ENCODE measurements at regions not wholly inside any gene's neighbourhood (a gene's known extent, or its start where the extent isn't known, plus 50 kb on each side); places are given as distances from the start of the nearest gene placed in this dataset.
"Not testable (repeated sequence)": the region's sequence is repeated elsewhere in the genome, so short reads cannot be mapped to it uniquely, and the experiment has no call there.

GRCh38 chr1:96522927-96523326 lies 198.7 kb upstream of the PTBP2 start:
- DNase-seq, result no peak

DNA sequence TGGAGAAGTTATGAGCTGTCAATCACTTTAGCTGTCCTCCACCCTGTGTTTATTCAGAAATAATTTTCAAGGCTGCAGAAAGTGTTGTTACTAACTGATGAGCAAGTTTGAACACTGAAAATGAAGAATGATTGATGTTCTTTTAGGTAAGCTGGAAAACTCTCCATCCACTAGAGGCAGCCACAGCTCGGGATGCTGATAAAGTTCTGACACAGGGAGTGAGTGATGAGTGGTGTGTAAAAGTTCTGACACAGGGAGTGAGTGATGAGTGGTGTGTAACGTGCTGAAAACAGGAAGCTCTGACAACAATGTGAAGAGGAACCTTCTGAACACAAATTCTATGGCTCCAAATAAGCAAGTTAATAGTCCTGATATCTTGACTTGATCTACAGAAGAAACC lies 197.5 kb upstream of the PTBP2 start:
- DNase-seq, result no peak

- DNase-seq, result no peak
Observed at GRCh38 chr1:96525657-96526557, 195.7 kb upstream of the PTBP2 start.

GRCh38 chr1:96528672-96529071 lies 192.9 kb upstream of the PTBP2 start:
- not testable (repeated sequence) for DNase-seq

DNA sequence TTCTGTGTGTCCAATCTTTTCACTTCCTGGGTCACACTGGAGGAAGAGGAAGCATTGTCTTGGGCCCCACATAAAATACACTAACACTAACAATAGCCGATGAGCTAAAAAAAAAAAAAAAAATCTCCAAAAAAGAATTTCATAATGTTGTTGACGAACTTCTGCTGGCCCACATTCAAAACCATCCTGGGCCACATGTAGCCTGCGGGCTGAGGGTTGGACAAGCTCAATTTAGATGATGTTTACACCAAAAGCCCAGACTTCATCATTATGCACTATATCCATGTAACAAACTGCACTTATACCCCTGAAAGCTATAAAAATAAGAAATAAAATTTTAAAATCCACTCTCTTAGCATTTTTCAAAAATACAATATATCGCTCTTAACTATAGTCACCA lies 187.8 kb upstream of the PTBP2 start:
- DNase-seq, result no peak

DNA sequence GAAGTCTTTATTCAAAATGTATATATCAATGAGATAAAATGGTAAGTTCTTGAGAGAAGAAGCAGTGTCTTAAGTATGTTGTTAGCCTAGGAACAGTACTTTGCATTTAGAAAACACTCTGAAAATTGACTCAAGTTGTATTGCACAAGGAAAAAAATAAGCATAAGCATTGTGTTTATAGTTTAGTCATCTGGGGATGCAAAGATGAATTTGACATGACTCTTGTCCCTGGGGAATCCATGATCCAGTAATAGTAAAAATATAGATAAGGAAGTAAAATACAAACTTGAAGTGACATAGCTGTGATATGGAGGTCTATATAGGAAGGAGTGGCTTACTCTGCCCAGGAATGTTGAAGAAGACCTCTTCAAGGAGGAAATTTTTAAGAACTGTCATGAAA lies 185.0 kb upstream of the PTBP2 start:
- no peak for DNase-seq

DNA sequence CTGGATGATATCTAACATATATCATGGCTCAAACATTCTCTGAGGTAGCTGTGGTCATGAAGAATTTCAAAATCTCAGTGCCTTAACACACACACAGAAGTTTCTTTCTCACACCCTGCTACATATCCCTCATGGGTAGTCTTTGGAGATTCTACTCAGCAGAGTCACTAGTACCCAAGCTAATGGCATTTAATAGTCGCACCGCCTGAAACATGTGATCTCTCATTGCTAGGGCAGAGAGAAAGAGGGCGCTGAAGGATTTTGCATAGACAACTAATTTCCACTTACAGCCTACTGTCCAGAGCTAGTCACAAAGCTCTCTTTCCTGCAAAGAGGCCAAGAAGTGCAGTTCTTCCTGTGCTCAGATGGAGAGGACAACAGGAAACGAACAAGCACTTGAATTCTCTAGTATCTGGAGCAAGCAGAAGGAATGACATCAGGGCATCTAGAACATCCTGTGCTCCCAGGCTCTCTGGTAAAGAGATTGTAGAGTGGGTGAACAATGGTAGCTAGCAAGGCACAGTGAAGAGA lies 183.4 kb upstream of the PTBP2 start:
- no peak for DNase-seq

GRCh38 chr1:96538883-96539282 lies 182.7 kb upstream of the PTBP2 start:
- no peak for DNase-seq

GRCh38 chr1:96541491-96541890 lies 180.1 kb upstream of the PTBP2 start:
- DNase-seq, result no peak

DNA sequence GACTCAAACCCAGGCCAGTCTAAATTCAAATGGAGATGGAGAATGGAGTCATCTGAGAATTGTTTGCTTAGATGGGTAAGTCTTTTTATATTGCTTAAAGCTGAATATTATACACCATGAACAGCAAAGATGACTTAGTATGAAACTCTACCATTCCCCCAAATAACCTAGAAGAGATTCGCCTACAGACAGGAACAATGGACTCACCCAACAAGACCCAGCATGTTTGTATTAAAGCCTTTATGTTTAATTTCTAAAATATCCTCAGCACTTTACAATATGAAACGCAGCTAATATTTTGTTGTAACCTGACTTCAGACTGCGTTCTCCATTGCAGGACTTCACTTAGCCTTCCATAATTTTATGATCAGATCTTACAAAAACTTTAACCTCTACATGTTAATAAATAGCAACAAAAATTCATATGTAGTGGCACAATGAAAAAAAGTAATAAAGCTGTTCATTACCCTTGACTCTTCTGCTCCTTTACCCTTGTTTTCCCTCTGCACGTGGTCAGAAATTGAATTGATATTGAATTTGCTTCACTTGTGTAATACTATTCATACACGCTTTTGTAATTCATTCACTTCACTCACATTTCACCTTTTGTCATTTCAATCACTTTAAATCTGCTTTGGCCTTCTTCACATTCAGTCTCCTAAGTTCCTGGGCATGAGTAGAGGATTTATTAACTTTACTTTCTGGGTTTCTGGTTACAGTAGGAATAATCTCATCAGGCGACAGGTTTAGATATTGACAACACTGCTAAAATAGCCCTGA lies 177.3 kb upstream of the PTBP2 start:
- DNase-seq, result no peak

- DNase-seq, result no peak
Observed at GRCh38 chr1:96544831-96545221, 176.8 kb upstream of the PTBP2 start.

GRCh38 chr1:96545935-96546656 lies 175.5 kb upstream of the PTBP2 start:
- DNase-seq, result no peak

GRCh38 chr1:96550061-96550460 lies 171.5 kb upstream of the PTBP2 start:
- no peak for DNase-seq

GRCh38 chr1:96552451-96552850 lies 169.1 kb upstream of the PTBP2 start:
- no peak for DNase-seq

- DNase-seq, result no peak
Observed at GRCh38 chr1:96553811-96554210, 167.8 kb upstream of the PTBP2 start.

GRCh38 chr1:96554364-96554763 lies 167.2 kb upstream of the PTBP2 start:
- no peak for DNase-seq

DNA sequence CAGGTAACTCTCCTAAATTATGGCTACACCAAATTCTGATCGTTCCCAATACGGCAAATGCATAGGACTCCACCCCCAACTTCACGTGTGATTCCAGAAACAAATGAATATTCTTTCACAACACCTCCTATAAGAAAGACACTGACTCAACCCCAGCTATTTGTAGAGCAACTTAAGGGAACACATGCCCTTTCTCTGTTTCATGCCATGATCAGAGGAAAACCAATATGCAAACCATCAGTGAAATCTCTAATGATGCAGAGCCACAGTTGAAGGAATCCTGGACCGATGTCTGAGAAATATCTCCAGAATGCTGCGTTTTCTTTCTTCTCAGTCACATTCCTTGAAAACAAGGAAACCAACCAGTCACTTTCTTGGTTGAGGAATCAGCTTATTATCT lies 164.2 kb upstream of the PTBP2 start:
- DNase-seq, result no peak

DNA sequence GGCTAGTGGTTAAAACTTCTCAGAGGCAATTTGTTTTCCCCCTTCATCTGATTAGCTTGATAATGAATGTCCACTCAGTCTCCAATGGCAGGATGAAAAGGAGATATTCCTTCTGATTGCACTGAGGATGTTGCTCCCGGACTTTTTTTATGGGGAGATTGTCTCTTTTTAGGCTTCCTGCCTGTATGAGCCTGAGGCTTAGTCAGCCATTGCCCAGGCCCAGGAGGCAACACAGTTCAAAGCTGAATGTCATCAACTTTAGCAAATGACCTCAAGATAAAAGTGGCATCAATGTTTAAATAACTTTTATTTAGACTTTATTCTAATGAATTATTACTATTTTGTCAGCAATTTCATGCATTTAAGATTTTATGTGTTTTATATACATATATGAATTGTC lies 162.9 kb upstream of the PTBP2 start:
- DNase-seq, result no peak

DNA sequence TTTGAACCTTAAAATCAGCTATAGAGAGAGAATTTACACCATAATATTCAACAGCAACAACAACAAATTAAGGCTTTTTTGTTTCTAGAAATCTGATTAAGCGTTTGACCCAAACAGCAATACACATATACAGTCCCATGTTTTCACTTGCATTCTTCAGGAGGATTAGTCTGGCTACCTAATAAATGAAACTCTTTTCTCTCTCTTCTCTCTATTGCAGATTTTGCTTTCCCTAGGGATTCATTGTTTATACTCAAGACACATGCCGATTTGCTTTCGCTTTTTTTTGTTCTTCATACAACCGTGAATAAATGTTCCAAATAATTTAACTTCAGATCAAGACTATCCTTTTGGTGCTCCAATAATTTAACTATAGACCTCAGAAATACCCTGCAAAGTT lies 162.4 kb upstream of the PTBP2 start:
- DNase-seq, result no peak

- DNase-seq, result no peak
Observed at GRCh38 chr1:96559707-96560596, 161.6 kb upstream of the PTBP2 start.

- DNase-seq, result no peak
Observed at GRCh38 chr1:96562094-96562493, 159.5 kb upstream of the PTBP2 start.

DNA sequence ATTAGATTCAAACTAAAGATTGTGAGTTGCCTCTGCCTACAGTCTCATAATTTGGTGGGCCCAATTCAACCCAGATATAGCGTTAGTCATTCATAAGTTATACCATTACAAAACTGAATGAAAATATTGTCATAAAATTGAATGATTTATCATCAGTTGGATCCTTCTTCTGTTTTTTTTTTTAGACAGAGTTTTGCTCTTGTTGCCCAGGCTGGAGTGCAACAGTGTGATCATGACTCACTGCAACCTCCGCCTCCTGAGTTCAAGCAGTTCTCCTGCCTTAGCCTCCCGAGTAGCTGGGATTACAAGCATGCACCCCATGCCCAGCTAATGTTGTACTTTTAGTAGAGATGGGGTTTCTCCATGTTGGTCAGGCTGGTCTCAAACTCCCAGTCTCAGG lies 157.2 kb upstream of the PTBP2 start:
- not testable (repeated sequence) for DNase-seq

All from CD4-positive, alpha-beta T cell treated with Interleukin-10 for 1 hour (primary cell).